GM18907 (cell line): ENCODE measurements at regions not wholly inside any gene's neighbourhood (a gene's known extent, or its start where the extent isn't known, plus 50 kb on each side); places are given as distances from the start of the nearest gene placed in this dataset.

ENCODE experiments used
- ATAC-seq: cut with Tn5 transposase; IDR thresholded peaks from one replicate; pipeline ENCODE4 v1.9.1; 2021; ENCODE audit warnings: mild to moderate bottlenecking, moderate library complexity; ENCODE audit not compliant: unreplicated experiment

DNA sequence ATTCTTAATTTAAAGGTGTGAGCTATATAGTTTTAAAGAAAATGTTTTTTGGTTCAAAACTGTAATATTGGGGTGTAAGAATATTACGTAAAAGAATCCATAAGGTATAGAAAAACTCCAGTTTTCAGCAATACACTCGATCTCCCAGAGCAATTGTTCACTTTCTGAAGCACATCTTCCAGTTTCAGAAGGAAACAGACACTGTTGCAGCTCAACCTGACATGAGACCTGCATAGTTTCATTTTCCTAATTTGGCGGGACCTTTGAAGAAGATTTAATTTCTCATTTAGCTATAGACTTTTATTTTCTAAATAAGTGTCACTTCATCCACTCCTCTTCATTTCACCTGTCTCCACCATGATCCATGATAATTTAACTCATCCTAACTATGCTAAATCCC is 281.5 kb downstream of the HTR1B start:
- ATAC-seq = no peak

DNA sequence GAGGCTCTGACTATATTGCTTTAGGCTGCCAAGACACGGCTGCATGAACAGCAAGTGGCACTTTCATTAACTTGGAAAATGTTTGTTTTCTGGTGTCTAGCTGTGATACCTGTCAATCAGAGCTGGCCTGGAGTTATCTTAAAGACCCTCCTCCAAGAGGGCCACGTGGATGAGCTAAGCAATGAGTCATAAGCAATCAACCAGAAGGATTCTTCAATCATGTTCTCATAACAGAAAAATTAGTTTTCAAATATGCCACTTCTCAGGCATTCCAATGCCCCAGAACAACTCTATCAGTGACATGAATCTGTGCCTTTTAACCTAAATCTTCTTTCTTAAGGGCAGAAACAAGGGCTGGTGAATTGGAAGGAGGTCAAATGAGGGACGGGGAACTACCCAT is 283.0 kb downstream of the HTR1B start:
- ATAC-seq = no peak

DNA sequence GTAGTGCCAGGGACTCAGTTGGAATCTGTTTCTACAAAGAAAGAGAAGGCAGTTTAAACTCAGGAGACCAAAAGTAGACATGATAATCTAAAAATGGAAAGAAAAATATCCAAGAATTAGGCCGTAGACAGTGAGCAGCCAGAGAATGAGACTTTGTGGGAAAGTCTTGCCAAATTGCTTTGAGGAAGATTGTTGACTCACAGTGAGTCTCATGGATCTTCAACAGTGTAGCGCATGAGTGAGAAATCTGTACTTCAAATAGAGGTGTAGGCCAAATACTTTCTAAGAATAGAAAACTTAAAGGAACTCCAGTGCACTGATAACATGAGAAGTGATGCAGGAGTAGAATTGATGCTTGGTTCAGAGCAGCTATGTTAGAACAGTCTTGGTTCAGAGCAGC is 284.5 kb downstream of the HTR1B start:
- ATAC-seq = no peak

DNA sequence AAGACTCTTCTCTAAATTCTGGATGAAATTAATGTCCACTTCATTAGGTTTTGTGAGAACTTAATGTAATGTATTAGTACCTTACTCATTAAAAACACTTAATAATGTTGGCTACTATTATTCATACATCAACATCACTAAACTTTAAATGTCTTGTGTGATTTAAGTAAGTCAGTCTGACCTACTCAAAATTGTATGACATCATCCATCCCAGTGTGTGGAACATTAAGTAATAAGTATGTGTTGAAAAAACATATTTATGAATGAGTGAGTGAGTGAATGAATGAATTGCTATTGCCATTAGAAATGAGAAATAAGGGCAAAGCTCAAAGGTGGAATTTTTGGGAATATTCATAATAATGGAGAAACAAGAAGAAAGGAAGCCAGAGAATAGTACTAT is 285.8 kb downstream of the HTR1B start:
- no peak for ATAC-seq

DNA sequence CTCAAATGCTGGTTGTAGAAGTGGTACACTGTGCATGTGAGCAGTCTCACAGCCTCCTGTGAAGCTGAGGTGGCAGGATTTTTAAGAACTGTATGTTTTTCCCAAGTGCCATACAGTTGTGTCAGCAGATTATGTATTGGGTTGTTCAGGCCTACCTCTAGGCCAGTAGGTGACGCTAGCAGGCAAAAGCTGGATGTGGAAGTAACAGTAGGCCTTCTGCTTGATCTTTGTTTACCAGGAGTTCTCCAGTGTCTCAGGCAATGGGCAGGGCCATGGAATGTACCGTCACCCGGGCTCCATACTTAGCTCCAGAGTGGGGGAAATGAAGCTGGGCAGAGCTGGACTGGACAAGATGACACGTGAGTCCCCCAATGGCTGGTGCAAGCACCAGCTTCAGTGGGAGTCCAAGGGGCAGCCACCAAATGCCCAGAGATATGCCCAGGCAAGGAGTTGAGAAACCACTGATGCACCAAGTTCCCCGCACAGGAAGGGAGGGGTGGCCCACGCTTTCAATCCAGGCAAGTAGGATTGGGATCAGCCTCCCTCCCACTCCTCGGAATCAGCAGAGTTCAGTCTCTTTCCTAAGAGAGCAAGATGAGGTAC is 289.7 kb downstream of the HTR1B start:
- ATAC-seq = no peak

DNA sequence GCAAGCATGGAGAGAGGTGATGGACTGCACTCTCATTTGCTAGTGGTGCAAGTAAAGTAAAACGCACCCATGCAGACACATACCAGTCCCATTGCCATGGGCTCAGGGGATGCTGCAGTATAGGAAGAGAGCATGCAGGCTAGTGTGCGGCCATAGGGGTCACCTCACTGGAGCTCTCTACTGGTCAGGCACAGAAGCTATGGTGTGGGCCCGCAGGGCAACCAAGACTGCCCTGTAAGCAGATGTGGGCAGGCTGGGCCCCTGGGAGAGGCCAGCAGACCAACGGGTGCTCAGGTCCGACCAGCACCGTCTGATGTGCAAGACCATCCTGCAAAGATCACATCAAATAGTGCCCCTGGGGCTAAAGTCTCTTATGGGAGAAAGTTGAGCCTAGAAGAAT is 290.7 kb downstream of the HTR1B start:
- no peak for ATAC-seq

- ATAC-seq = no peak
Observed at GRCh38 chr6:77159730-77160129, 303.6 kb downstream of the HTR1B start.

DNA sequence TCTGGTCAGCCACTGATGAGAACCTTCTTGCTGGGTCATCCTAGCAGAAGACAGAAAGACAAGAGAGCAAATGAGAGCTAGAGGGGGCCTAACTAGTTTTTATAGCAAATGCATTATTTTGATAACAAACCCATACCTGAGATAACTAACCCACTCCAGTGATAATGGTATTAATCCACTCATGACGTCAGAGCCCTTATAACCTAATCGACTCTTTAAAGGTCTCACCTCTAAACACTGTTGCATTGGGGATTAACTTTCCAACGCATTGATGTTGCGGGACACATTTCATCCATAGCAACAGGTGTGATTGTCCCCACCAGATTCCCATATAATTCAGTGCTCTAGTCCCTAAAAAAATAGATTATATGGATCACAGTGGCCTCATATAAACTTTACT is 312.1 kb downstream of the HTR1B start:
- no peak for ATAC-seq

DNA sequence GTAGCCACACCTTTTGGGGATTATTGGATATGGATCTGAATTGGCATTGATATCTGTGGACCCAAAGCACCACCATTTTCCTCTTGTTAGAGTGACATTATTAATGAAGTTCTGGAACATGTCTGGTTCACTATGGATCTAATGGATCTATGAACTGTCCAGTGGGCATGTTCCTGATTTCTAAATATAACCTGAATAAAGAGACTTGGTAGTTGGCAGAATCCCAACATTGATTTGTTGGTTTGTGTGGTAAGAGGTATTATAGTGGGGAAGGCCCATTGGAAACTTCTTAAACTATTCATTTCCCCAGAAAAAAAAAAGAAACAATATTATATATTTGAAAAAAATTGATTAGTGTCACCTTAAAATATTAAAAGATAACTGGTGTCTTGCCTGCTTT is 312.6 kb downstream of the HTR1B start:
- no peak for ATAC-seq

DNA sequence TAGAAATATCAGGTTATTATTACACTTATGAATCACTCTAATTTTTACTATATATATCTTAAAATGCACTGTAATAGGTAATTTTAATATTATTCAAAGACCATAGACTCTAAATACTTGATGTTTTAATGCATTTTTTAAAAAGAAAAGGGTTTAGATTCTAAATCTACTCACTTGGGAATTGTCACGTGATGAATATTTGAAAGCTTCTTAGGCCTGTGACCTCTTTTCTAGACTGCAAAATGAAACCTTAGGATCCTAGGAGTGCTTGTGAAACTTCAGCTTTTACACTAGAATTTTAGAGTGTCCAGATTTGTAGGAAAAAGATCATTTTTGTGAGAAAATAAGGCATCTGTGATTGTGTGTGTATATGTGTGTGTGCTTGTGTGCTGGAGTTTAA is 318.0 kb downstream of the HTR1B start:
- no peak for ATAC-seq

- no peak for ATAC-seq
Observed at GRCh38 chr6:77143659-77144447, 319.4 kb downstream of the HTR1B start.

DNA sequence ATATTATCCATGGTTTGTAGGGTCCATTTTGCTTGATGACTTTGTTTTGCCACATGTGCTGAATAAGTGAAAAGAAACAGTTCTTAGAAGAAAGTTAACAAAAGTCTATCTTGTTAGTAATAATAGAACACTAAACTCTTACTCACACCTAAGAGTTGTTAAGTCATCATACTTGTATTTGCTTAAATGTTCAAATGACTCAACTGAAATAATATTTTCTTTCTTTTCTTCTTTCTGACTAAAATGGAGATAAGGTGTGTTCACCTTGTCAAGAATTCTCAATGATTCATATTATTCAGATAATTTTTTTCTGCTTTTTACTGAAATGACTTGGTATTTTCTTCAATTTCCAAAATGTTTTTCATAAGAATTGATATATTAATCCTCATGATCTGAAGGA is 327.2 kb downstream of the HTR1B start:
- ATAC-seq = no peak

GRCh38 chr6:77133031-77133430 is 330.3 kb downstream of the HTR1B start:
- no peak for ATAC-seq

DNA sequence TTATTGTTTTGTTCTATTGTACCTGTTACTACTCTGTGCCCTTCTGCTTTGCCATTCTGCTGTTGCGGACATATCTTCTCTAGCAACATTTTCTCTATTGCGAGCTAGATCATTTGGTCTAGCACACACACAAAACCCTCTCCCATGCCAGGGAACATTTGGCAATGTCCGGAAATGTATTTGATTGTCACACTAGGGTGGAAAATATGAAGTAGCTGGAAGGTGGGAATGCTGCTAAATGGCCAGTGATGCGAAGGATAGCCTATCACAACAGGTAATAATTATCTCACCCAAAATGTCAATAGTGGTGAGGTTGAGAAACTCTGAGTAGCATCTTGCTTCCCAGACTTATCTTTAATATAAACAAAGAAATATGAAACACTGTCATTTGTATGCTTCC is 331.9 kb downstream of the HTR1B start:
- no peak for ATAC-seq

GRCh38 chr6:77124604-77125003 is 338.7 kb downstream of the HTR1B start:
- no peak for ATAC-seq

GRCh38 chr6:77123527-77123926 is 339.8 kb downstream of the HTR1B start:
- no peak for ATAC-seq

GRCh38 chr6:77106992-77107391 is 356.3 kb downstream of the HTR1B start:
- no peak for ATAC-seq

GRCh38 chr6:77105091-77105490 is 358.2 kb downstream of the HTR1B start:
- ATAC-seq = no peak

DNA sequence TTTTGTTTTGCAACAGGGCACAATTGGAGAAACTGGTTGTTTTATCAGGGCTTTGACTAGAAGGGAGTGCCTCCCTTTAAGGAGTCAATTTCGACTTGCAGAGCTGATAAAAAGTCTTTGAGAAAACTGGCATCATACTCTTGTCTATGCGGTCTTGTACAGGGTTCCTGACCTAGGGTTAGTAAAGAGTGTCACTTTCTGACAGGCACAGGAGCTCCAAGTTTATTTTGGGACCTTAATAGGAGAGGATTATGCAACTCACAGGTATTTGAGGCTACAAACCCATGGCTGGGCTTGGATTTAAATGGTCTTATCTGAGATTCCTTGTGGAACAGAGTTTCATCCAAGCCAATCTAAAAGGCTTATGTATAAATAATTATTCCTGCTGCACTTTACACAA is 365.4 kb downstream of the HTR1B start:
- ATAC-seq = no peak

- ATAC-seq = no peak
Observed at GRCh38 chr6:77095936-77096627, 367.2 kb downstream of the HTR1B start.

DNA sequence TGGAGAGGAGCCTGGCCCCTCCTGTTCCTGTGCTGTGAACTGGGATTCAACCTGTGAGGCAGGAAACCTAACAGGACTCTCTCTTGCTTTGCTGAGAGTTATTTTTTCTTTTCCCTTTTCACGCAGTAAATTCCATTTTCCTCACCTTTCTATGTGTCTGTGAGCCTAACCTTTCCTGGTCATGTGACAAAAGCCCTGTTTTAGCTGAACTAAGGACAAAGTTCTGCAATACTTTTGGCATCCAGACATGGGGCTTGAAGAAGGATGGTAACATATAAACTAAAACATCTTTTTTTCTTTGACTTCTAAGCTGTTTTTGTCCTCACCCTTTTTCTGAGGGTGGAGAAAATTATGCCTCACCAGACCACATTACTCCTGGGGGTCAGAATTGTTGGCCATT is 368.5 kb downstream of the HTR1B start:
- no peak for ATAC-seq

- no peak for ATAC-seq
Observed at GRCh38 chr6:77092971-77093370, 370.3 kb downstream of the HTR1B start.
